H1 (cell line): ENCODE measurements at regions not wholly inside any gene's neighbourhood (a gene's known extent, or its start where the extent isn't known, plus 50 kb on each side); places are given as distances from the start of the nearest gene placed in this dataset.

ENCODE experiments used
- CTCF ChIA-PET: fragments of 300-600 bp; sonication (Branson Sonifier 250); formaldehyde crosslinking; loops from one replicate; lab custom pipeline; 2021; ENCODE audit not compliant: partially characterized antibody; lab: Charles Lee
- POLR2A ChIA-PET: fragments of 300-600 bp; sonication (Branson Sonifier 250); formaldehyde crosslinking; loops from one replicate; lab custom pipeline; 2021; ENCODE audit warnings: inconsistent platforms; ENCODE audit not compliant: partially characterized antibody; lab: Charles Lee
- DNase-seq, 2 experiments: peaks; one replicate each; pipeline versions ENCODE4 v3.0.0 to v3.0.0-alpha.2; 2010 to 2022; ENCODE audit warnings: low spot score in 2 of 2, low read depth in 1 of 2, mixed read lengths in 1 of 2
- FAIRE-seq: peaks from 2 replicates; lab custom pipeline; 2011; peaks lifted over from hg19 to GRCh38; lab: Jason Lieb, UNC
- H2AFZ ChIP-seq: 2 replicates; pipeline ENCODE4 v1.8.1; 2012; ENCODE audit warnings: low read length, inconsistent platforms
- H2AK5ac ChIP-seq: 2 replicates; pipeline ENCODE4 v1.6.1; 2013; ENCODE audit warnings: low read depth, low read length
- H2BK120ac ChIP-seq: replicated peaks from 2 replicates; pipeline ENCODE3; 2013; ENCODE audit warnings: low read depth, low read length, inconsistent platforms
- H2BK12ac ChIP-seq: 2 replicates; pipeline ENCODE4 v1.6.1; 2013; ENCODE audit warnings: low read depth, low read length
- H2BK15ac ChIP-seq: 2 replicates; pipeline ENCODE4 v1.6.1; 2013; ENCODE audit warnings: low read length
- H2BK20ac ChIP-seq: 2 replicates; pipeline ENCODE4 v1.6.1; 2013; ENCODE audit warnings: low read length
- H2BK5ac ChIP-seq: 2 replicates; pipeline ENCODE4 v1.6.1; 2013; ENCODE audit warnings: low read depth, low read length
- H3K14ac ChIP-seq: 2 replicates; pipeline ENCODE4 v1.6.1; 2013; ENCODE audit warnings: inconsistent platforms; ENCODE audit not compliant: insufficient read length
- H3K18ac ChIP-seq: 2 replicates; pipeline ENCODE4 v1.6.1; 2013; ENCODE audit warnings: low read length; ENCODE audit errors: extremely low read depth
- H3K23ac ChIP-seq: 2 replicates; pipeline ENCODE4 v1.6.1; 2013; ENCODE audit warnings: inconsistent platforms; ENCODE audit not compliant: insufficient read length
- H3K23me2 ChIP-seq: 2 replicates; pipeline ENCODE4 v1.6.1; 2013; ENCODE audit warnings: low read depth, low read length
- H3K27ac ChIP-seq: 2 replicates; pipeline ENCODE4 v1.6.1; 2011; ENCODE audit warnings: low read depth, low read length, inconsistent platforms
- H3K27me3 ChIP-seq, 4 experiments: replicated peaks in 1 of 4; 1 replicate in 1 of 4; 2 replicates in 3 of 4; pipeline versions ENCODE4 v1.6.1 to v1.8.1; 2011 to 2013; ENCODE audit warnings: low read length in 3 of 4, mild to moderate bottlenecking in 3 of 4, inconsistent platforms in 2 of 4, mixed read lengths in 2 of 4, moderate library complexity in 1 of 4; ENCODE audit not compliant: control insufficient read depth in 3 of 4, insufficient read depth in 3 of 4; ENCODE audit errors: extremely low read depth in 1 of 4
- H3K36me3 ChIP-seq, 4 experiments: 2 replicates each; pipeline versions ENCODE4 v1.6.1 to v1.8.1; 2011 to 2013; ENCODE audit warnings: mild to moderate bottlenecking in 4 of 4, low read length in 3 of 4, moderate library complexity in 2 of 4, control low read depth in 1 of 4, inconsistent platforms in 1 of 4; ENCODE audit not compliant: insufficient read depth in 4 of 4, control insufficient read depth in 2 of 4
- H3K4ac ChIP-seq: replicated peaks from 2 replicates; pipeline ENCODE3; 2013; ENCODE audit warnings: low read length, low read depth, mixed read lengths, inconsistent platforms; ENCODE audit not compliant: insufficient read length
- H3K4me1 ChIP-seq, 4 experiments: replicated peaks in 1 of 4; 1 replicate in 1 of 4; 2 replicates in 3 of 4; pipeline versions ENCODE4 v1.6.1 to v1.8.1; 2011 to 2013; ENCODE audit warnings: low read length in 3 of 4, inconsistent platforms in 2 of 4, mixed read lengths in 1 of 4; ENCODE audit not compliant: insufficient read depth in 4 of 4, control insufficient read depth in 3 of 4
- H3K4me2 ChIP-seq, 2 experiments: 2 replicates each; pipeline versions ENCODE4 v1.6.1 to v1.8.1; 2011 to 2013; ENCODE audit warnings: low read depth in 2 of 2, low read length in 2 of 2, control low read depth in 1 of 2, inconsistent platforms in 1 of 2, mild to moderate bottlenecking in 1 of 2; ENCODE audit not compliant: insufficient read depth in 1 of 2
- H3K4me3 ChIP-seq, 4 experiments: fragments of 200-600, 300-600 bp in 1 of 4; sonication (generic), shearing (Covaris generic), sonication (Bioruptor Twin) in 1 of 4; 2 replicates each; pipeline versions ENCODE4 v1.5.1 to v1.8.1; 2011 to 2016; ENCODE audit warnings: low read length in 4 of 4, low read depth in 3 of 4, control low read depth in 2 of 4, inconsistent platforms in 2 of 4, mild to moderate bottlenecking in 2 of 4, mixed read lengths in 1 of 4, moderate library complexity in 1 of 4; ENCODE audit not compliant: insufficient read depth in 2 of 4; ENCODE audit errors: extremely low read depth in 1 of 4
- H3K56ac ChIP-seq: replicated peaks from 2 replicates; pipeline ENCODE3; 2013; ENCODE audit warnings: low read depth, mild to moderate bottlenecking, mixed read lengths, low read length, inconsistent platforms; ENCODE audit not compliant: insufficient read length
- H3K79me1 ChIP-seq: 2 replicates; pipeline ENCODE4 v1.6.1; 2013; ENCODE audit warnings: low read depth, low read length, control low read depth
- H3K79me2 ChIP-seq, 2 experiments: 2 replicates each; pipeline versions ENCODE4 v1.6.1 to v1.8.1; 2012 to 2013; ENCODE audit warnings: low read length in 2 of 2, mild to moderate bottlenecking in 2 of 2, inconsistent platforms in 1 of 2; ENCODE audit not compliant: insufficient read depth in 2 of 2, control insufficient read depth in 1 of 2
- H3K9ac ChIP-seq, 4 experiments: replicated peaks in 1 of 4; 1 replicate in 1 of 4; 2 replicates in 3 of 4; pipeline versions ENCODE4 v1.6.1 to v1.8.1; 2011 to 2013; ENCODE audit warnings: low read depth in 3 of 4, low read length in 3 of 4, control low read depth in 2 of 4, mild to moderate bottlenecking in 2 of 4, moderate library complexity in 2 of 4, inconsistent platforms in 1 of 4; ENCODE audit errors: extremely low read depth in 1 of 4
- H3K9me3 ChIP-seq, 2 experiments: 2 replicates each; pipeline versions ENCODE4 v1.6.1 to v1.8.1; 2012 to 2013; ENCODE audit warnings: mild to moderate bottlenecking in 2 of 2, moderate library complexity in 2 of 2, control low read depth in 1 of 2, inconsistent platforms in 1 of 2, low read depth in 1 of 2, low read length in 1 of 2, mixed read lengths in 1 of 2; ENCODE audit not compliant: insufficient read depth in 2 of 2
- H4K20me1 ChIP-seq, 2 experiments: replicated peaks in 1 of 2; 2 replicates each; pipeline versions ENCODE3 to v1.8.1; 2011 to 2013; ENCODE audit warnings: inconsistent platforms in 2 of 2, low read length in 2 of 2, mild to moderate bottlenecking in 1 of 2; ENCODE audit not compliant: insufficient read depth in 2 of 2, control insufficient read depth in 1 of 2
- H4K5ac ChIP-seq: 2 replicates; pipeline ENCODE4 v1.6.1; 2013; ENCODE audit warnings: low read length, low read depth, mixed read lengths, inconsistent platforms; ENCODE audit not compliant: insufficient read length
- H4K8ac ChIP-seq: 2 replicates; pipeline ENCODE4 v1.8.0; 2013; ENCODE audit warnings: mild to moderate bottlenecking, moderate library complexity, low read length, inconsistent platforms; ENCODE audit not compliant: insufficient read depth; ENCODE audit errors: extremely low read depth
- H4K91ac ChIP-seq: replicated peaks from 2 replicates; pipeline ENCODE3; 2013; ENCODE audit warnings: low read length, mixed read lengths, inconsistent platforms; ENCODE audit not compliant: insufficient read length
- CHD2 ChIP-seq: IDR thresholded peaks from 2 replicates; pipeline ENCODE4 v1.6.1; 2012; ENCODE audit warnings: low read length, improper control_type of control experiment
- CREB1 ChIP-seq: IDR thresholded peaks from 2 replicates; pipeline ENCODE4 v1.6.1; 2012; ENCODE audit warnings: inconsistent platforms
- HDAC2 ChIP-seq, 2 experiments: fragments of 300-600 bp in 1 of 2; sonication (generic) in 1 of 2; IDR thresholded peaks; 2 replicates each; pipeline ENCODE4 v1.6.1; 2011 to 2012; ENCODE audit warnings: low read depth in 2 of 2, low read length in 2 of 2, mild to moderate bottlenecking in 2 of 2, moderate library complexity in 2 of 2, borderline replicate concordance in 1 of 2, inconsistent platforms in 1 of 2
- JUND ChIP-seq: IDR thresholded peaks from 2 replicates; pipeline ENCODE4 v1.6.1; 2011; ENCODE audit warnings: mild to moderate bottlenecking, improper control_type of control experiment, low read length
- NANOG ChIP-seq: IDR thresholded peaks from 2 replicates; pipeline ENCODE4 v1.6.1; 2011; ENCODE audit warnings: low read length, low read depth, mild to moderate bottlenecking, inconsistent platforms; ENCODE audit not compliant: insufficient read depth, poor library complexity, severe bottlenecking
- POU5F1 ChIP-seq: IDR thresholded peaks from 2 replicates; pipeline ENCODE4 v1.6.1; 2011; ENCODE audit warnings: low read depth, mild to moderate bottlenecking, low read length, moderate library complexity
- RXRA ChIP-seq: IDR thresholded peaks from 2 replicates; pipeline ENCODE4 v1.6.1; 2011; ENCODE audit warnings: low read depth, mild to moderate bottlenecking, low read length, moderate library complexity; ENCODE audit not compliant: insufficient read depth
- SIRT6 ChIP-seq: IDR thresholded peaks from one replicate; pipeline ENCODE4 v1.7.1; 2012; ENCODE audit warnings: low read length, inconsistent platforms
- SUZ12 ChIP-seq: fragments of 200-600 bp; sonication (generic); IDR thresholded peaks from 2 replicates; pipeline ENCODE4 v1.6.1; 2012; ENCODE audit warnings: mild to moderate bottlenecking, inconsistent platforms, low read length, moderate library complexity, mixed read lengths
- TCF12 ChIP-seq: IDR thresholded peaks from 2 replicates; pipeline ENCODE4 v1.6.1; 2011; ENCODE audit warnings: low read depth, mild to moderate bottlenecking, low read length
- WGBS, 2 experiments: shearing (Covaris generic) in 1 of 2; methylation state at CpG; one replicate each; pipeline versions ENCODE4 v1.1.6 to v1.1.7; 2013 to 2015; ENCODE audit warnings: low lambda C conversion rate in 2 of 2, mixed read lengths in 2 of 2, inconsistent platforms in 1 of 2, low coverage in 1 of 2, missing lambda C conversion rate in 1 of 2; ENCODE audit not compliant: insufficient replicate concordance in 2 of 2, insufficient coverage in 1 of 2, insufficient read length in 1 of 2; ENCODE audit errors: extremely low coverage in 1 of 2, missing lambda C conversion rate in 1 of 2; 5-methylcytosine and 5-hydroxymethylcytosine counted together

DNA sequence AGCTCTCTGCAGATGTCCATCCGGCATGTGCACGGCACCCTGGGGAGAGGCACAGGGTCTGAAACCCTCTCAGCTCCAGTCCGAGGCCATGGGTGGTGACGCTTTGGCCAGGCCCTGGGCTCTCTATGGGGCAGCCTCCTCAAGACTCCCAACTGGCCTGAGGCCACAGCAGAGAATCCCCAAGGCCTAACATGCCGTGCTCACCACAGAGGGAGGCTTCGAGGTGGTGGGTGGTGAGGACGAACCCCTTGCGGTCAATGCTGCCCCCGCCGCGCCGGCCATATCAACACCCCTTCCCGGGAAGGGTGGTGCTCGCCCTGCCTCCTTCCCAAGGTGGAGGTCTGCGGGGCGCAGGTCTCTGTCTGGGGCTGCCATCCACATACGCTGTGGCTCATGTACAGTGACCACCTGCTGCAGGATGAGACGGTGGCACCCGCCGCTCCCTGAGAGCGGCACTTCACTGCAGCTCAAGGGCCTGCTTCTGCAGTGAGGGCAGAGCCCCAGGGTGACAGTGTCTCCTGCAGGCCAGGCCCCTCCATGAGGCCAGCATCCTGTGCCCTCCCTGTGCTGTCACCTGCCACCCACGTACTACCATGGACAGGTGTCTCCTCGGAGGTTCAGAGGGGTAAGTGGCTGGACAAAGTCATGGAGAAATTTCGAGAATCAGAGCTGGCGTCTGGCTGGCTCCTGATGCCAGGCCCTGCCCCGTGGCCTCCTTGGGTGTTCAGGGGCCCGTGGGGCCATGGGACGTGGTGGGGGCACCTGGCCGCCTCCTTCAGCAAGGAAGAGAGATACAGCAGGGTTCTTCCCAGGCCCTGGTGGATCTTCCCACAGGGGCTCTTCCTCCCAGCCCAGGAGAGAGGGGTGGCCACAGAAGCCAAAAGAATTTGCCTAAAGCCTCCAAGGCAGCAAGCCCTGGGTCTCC lies 54.6 kb upstream of the ACSF3 start:
- no peak overlapping the region for H2AFZ ChIP-seq
- DNase-seq: no peak
- no peak overlapping the region for H3K4me2 ChIP-seq
- POLR2A ChIA-PET: interaction anchor here (0.6 kb wide), 1 partner anchor 163 kb away, joined by 5 read pairs; no protein-coding TSS in a partner anchor
- H2BK120ac ChIP-seq: no peak overlapping the region
- no peak overlapping the region for H2AK5ac ChIP-seq
- H3K4me3 ChIP-seq: no peak overlapping the region
- H3K56ac ChIP-seq: no peak overlapping the region
- no peak overlapping the region for H3K27ac ChIP-seq
- WGBS, 2 experiments: 89% methylated on average over 29 of the region's 29 CpGs; no CpG with 5 or more reads in 1 of the 2 experiments
- no peak overlapping the region for H3K14ac ChIP-seq
- H3K23ac ChIP-seq: no peak overlapping the region
- no peaks in the 10 kb centered on the region for H3K36me3 ChIP-seq
- FAIRE-seq: no peak
- H3K4me1 ChIP-seq: peaks cover 0 to 12% (median 7%) of the 10 kb centered on the region in 4 experiments; a peak in 4 of 7 replicates
- H3K9ac ChIP-seq: no peak overlapping the region
- CTCF ChIA-PET: interaction anchor here (0.6 to 1.5 kb wide), 5 partner anchors 30 to 428 kb away, joined by 3 to 4 read pairs (median 3); no protein-coding TSS in a partner anchor
- no peaks in the 10 kb centered on the region for H3K79me1 ChIP-seq
- H2BK20ac ChIP-seq: no peak overlapping the region
- H3K23me2 ChIP-seq: no peaks in the 10 kb centered on the region; the same call in 1 of the 2 replicates
- no peaks in the 10 kb centered on the region for H4K20me1 ChIP-seq
- H2BK12ac ChIP-seq: no peak overlapping the region
- no peak overlapping the region for H3K4ac ChIP-seq
- no peaks in the 10 kb centered on the region for H3K27me3 ChIP-seq
- H4K8ac ChIP-seq: no peak overlapping the region
- TF ChIP-seq SUZ12: no peak
- no peak for TF ChIP-seq SIRT6
- no peak for TF ChIP-seq POU5F1
- TF ChIP-seq JUND: no peak
- no peak for TF ChIP-seq CREB1
- TF ChIP-seq TCF12: no peak
- TF ChIP-seq RXRA: no peak
- TF ChIP-seq HDAC2 (IDR thresholded peaks at IDR 0.05; ENCODE audit: borderline replicate concordance in 1 of 2, low read depth in 2 of 2, low read length in 2 of 2): no peak
- TF ChIP-seq NANOG: no peak
- no peak for TF ChIP-seq CHD2
- H4K91ac ChIP-seq: no peak overlapping the region
- no peaks in the 10 kb centered on the region for H3K79me2 ChIP-seq
- no peak overlapping the region for H2BK5ac ChIP-seq
- no peaks in the 10 kb centered on the region for H3K9me3 ChIP-seq
- H3K18ac ChIP-seq: no peak overlapping the region
- no peak overlapping the region for H2BK15ac ChIP-seq
- no peak overlapping the region for H4K5ac ChIP-seq
